GM21737 (cell line): ENCODE measurements at regions not wholly inside any gene's neighbourhood (a gene's known extent, or its start where the extent isn't known, plus 50 kb on each side); places are given as distances from the start of the nearest gene placed in this dataset.
A peak's percentile ranks its signal among the peaks of the same experiment; 100 is the strongest.
"Not testable (repeated sequence)": the region's sequence is repeated elsewhere in the genome, so short reads cannot be mapped to it uniquely, and the experiment has no call there.

Experiments
- ATAC-seq: cut with Tn5 transposase; IDR thresholded peaks from one replicate; pipeline ENCODE4 v1.9.1; 2021; ENCODE audit warnings: mild to moderate bottlenecking, moderate library complexity; ENCODE audit not compliant: unreplicated experiment

DNA sequence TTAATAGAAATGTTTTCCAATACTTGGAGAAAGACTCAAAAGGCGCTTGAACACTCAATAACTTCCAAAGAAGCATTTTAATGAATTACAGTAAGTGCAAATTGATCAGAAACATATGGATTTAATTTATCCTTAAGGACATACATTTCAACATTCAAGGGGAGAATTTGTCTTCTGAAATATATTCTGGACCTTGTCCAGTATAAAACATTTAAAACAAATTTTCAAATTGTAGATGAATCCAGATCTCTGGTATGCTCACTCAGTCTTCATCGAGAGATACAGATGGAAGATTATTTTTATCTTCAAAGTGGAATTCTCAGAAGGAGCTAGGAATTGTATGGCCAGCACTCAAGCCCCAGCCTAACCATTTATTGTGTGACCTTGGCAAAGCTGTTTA lies 310.4 kb downstream of the ZNF674 start:
- no peak for ATAC-seq

GRCh38 chrX:46228389-46228788 lies 316.8 kb downstream of the ZNF674 start:
- ATAC-seq: no peak

DNA sequence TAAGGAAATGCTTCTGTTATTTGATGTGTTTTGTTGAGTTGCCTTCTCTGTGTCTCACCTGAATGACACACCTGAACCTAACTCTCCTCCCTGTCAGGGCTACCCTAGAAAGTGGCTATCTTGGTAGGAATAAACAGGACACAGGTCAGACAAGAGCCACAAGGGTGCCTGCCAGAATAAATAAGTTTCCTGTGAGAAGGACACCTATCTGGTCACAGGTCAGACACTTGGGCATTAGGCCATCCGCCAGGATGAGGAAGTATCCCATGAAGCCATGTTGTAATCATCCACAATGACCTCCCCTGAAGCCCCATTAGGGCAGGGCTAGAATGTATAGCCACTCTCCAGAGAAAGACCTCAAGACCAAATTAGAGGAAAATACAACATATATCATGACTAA lies 318.8 kb downstream of the ZNF674 start:
- ATAC-seq: no peak

- ATAC-seq: not testable (repeated sequence)
These were observed 321.7 kb downstream of the ZNF674 start for GRCh38 chrX:46223499-46223898.

- no peak for ATAC-seq
These were observed 324.4 kb downstream of the ZNF674 start for GRCh38 chrX:46220822-46221221.

DNA sequence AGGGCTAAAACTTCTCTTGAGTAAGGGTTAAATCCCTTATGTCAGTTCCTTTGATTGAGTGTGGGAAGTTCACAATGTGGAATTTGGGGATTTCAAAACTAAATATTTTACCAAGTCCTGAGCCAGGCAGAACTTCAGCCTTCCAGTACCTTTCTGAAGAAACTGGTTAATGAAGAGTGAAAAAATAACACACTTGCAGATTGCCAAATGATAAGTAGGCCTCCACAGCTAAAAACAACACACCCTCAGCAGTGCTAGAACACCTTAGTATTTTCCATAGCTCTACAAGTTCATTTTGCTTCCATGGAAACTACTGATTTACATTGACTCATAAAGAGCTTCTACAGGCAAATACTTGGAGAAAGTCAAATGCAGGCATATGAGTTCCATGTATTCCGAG lies 326.8 kb downstream of the ZNF674 start:
- no peak for ATAC-seq

- no peak for ATAC-seq
These were observed 328.8 kb downstream of the ZNF674 start for GRCh38 chrX:46216406-46216805.

DNA sequence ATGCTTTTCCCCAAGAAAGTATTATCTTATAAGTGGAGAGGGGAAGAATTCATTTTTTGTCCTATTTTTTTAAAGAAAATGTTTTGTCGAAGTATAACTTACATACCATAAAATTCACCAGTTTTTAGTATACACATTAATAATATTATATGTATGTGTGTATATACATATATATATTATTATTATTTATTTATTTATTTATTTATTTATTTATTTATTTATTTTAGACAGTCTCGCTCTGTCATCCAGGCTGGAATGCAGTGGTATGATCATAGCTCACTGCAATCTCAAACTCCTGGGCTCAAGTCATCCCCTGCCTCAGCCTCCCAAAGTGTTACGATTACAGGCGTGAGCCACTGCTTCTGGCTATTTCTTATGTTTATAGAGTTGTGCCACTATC lies 334.1 kb downstream of the ZNF674 start:
- ATAC-seq: no peak

DNA sequence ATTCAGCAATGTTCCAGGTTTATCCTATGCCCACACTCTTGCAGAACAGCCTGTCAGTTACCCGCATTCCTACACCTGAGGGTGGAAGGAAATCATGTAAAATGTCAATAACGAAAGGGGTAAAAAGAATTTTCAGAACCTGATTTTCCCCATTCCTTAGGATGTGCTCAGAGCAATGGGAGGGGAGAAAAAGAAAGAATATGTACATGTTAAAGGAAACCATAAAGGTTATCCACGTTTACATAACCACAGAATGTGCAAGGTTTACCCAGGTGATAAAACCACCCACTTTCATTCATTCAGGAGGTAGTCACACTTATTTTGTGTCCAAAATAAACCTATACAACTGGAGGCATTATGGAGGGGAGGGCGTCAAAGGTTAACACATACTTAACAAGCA lies 335.5 kb downstream of the ZNF674 start:
- ATAC-seq: no peak

DNA sequence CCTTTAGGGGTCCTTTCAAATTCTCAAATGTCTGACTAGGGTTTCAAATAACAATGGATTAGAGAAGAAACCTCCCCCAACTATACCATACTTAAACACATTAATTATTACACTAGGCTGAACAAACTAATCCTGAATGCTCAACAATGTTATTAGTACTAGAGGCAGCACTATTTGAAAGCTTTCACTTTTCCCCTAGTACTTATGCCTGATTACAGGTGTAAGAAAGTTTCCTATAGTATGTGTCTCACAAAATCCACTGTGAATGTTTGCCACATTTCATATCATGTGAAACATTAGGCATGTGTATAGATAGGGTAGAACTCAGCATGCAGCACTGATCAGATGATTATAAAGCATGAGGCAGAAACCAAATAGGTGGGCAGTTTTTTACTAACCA lies 336.2 kb downstream of the ZNF674 start:
- ATAC-seq: no peak

GRCh38 chrX:46208225-46208854 lies 336.9 kb downstream of the ZNF674 start:
- ATAC-seq: peak; percentile 75

DNA sequence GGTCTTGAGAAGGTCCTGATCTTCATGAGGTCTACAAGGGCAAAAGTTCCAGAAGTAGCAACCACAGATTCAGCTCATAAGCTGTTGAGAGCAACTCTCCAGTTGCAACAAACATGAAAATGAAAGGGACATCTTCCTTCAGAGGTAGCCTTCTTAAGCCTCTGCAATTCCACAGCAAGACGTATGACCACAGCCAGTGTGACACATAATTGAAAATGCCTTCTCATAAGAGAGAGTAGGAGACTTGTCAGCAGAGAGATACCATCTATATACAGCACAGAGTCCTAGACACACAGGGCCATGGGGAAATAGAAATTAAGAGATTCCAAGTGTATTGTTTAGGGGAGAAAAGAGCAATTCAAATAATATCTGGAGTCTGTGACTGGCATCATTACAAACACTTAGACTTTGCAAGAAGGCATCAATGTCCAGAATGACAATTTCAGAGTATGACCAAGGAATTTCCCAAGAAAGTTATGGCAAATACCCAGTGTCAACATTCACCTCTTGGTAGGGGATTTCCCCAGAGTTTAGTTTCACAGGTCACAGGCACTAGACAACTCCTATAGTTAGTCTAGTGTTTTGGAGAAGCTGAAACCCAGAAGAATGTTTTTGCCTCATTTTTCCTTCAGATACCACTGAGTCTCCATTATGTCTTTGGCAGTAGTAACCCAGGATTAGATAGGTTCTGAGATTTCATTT lies 340.3 kb downstream of the ZNF674 start:
- no peak for ATAC-seq

GRCh38 chrX:46202733-46203514 lies 342.3 kb downstream of the ZNF674 start:
- ATAC-seq: no peak

DNA sequence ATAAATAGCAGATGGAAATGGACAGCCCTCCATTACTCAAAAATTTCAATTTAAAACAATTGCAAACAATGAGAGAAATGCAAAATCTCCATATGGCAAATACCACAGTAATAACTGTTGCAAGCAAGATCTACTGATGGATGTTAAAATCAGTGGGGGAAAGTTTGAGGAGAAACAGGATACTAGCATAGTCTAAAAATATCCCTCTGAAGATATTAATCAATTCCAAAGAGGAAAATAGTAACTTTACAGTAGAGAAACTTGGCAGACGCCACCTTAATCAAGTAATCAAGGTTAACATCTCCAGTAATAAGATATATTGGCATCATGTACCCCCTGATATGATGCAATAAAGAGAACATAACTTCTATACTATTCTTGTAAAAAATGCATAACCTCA lies 344.8 kb downstream of the ZNF674 start:
- no peak for ATAC-seq

- no peak for ATAC-seq
These were observed 346.4 kb downstream of the ZNF674 start for GRCh38 chrX:46198858-46199257.

DNA sequence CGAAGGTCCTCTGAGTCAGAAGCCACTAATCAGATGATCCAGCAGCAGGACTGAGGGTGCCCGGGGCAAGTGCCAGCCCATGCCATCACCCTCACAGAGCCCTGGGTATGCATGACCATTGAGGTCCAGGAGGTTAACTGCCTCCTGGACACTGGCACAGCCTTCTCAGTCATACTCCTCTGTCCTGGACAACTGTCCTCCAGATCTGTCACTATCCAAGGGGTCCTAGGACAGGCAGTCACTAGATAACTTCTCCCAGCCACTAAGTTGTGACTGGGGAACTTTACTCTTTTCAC lies 358.5 kb downstream of the ZNF674 start:
- not testable (repeated sequence) for ATAC-seq

DNA sequence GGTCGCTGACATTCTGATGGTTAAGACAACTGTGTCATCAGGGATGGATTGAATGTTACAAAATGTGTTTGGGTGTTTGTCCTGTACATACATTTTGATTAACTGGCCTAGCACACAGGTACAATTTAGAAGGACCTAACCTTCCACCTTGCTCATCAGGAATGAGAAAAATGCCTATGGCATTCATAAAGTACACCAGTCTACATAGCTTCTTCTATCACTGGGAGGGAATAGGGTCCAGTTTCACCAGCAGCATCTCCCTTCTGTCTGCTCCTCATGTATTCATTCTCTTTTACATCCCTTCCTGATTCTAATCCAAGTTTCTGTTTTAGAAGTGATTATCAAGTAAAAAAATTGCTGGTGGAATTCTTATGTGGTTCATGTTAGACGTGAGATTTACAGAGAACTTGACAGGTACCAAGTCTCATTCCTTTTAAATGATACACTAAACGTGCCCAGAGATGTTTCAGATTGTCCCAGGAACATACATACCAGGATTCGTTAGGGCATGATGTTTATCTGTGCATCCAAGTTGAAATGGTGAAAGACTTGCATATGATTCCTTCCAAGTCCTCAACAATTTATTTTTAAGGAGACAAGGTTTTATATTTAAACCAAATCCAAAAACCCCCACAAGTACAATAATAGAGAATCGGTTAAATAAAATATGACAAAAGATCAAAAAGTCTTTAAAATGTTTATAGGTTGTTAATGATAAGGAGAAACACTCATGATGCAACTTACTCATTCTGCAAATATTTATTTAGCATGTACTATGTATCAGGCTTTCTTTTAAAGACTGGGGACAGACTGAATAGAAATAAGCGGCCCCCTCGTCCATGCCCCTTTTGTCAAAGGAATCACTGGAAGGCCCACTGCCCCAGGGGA lies 359.1 kb downstream of the ZNF674 start:
- ATAC-seq: no peak

GRCh38 chrX:46184749-46185148 lies 360.5 kb downstream of the ZNF674 start:
- ATAC-seq: no peak

DNA sequence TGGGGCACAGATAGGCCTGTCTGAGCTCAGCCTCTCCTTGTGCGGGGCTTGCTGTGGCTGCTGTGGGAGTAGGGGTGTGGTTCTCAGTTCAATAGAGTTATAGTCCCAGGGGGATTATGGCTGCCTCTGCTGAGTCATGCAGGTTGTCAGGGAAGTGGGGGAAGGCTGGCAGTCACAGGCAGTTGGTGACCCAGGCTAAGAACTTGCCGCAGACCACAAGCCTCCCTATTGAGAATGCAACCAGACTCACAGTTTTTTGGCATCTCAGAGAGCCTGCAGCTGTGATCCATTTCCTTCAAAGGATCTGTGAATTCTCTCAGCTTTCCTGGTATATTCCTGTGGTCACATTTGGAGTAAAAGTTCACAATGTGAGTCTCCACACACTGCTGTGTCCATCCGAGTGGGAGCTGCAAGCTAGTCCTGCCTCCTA lies 364.9 kb downstream of the ZNF674 start:
- peak; percentile 98 for ATAC-seq

DNA sequence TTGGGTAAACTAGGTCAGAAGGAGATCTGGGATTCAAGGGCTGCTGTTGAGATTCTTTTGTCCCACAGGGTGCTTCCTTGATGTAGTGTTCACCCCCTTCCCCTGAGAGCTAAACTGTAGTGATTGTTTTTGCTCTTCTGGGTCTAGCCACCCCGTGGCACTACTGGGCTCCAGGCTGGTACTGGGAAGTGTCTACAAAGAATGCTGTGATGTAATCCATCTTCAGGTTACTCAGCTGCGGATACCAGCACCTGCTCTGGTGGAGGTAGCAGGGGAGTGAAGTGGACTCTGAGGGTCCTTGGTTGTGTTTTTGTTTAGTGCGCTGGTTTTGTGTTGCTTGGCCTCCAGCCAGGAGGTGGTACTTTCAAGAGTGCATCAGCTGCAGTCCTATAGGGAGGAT lies 365.5 kb downstream of the ZNF674 start:
- ATAC-seq: no peak

DNA sequence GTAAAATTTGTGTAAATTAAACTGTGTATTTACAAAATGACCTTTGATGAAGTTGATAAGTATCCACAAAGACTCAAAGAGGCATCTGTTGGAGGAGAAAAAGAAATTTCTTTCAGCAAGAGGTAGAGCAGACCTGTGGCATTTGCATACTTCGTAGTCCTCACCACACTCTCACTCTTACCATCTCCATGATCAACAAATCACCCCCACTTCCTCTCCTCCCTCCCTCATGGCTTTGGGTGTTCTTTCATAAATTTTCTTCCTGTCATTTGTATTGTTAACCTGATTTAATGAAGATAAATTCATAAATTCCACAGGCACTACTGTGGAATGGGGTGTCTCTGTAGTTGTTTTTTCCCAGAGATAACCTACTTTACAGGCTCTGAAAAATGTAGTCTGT lies 366.5 kb downstream of the ZNF674 start:
- ATAC-seq: no peak
